Neural cell (in vitro differentiated cells): ENCODE measurements at regions not wholly inside any gene's neighbourhood (a gene's known extent, or its start where the extent isn't known, plus 50 kb on each side); places are given as distances from the start of the nearest gene placed in this dataset.

ENCODE experiments used
- H2AFZ ChIP-seq: fragments of 200-600, 300-800 bp; sonication (generic), shearing (Covaris generic); 2 replicates; pipeline ENCODE4 v1.6.0; 2014; ENCODE audit warnings: low read depth, mild to moderate bottlenecking, antibody characterized with exemption, low read length, moderate library complexity
- H3F3A ChIP-seq: fragments of 200-600 bp; shearing (Covaris generic); 2 replicates; pipeline ENCODE4 v1.6.1; 2016; ENCODE audit warnings: mild to moderate bottlenecking, moderate library complexity, mixed read lengths, antibody characterized with exemption, low read length; ENCODE audit not compliant: insufficient read depth, poor library complexity, severe bottlenecking
- H3K27ac ChIP-seq: fragments of 200-600, 300-800 bp; sonication (generic), shearing (Covaris generic); 2 replicates; pipeline ENCODE4 v1.5.1; 2014; ENCODE audit warnings: mild to moderate bottlenecking, low read length, moderate library complexity
- H3K27me3 ChIP-seq: fragments of 300-800, 200-600 bp; sonication (generic), shearing (Covaris generic); 2 replicates; pipeline ENCODE4 v1.6.0; 2014; ENCODE audit warnings: mild to moderate bottlenecking, low read depth, low read length, moderate library complexity; ENCODE audit not compliant: insufficient read depth
- H3K36me3 ChIP-seq: fragments of 300-800, 200-600 bp; sonication (generic), shearing (Covaris generic); 2 replicates; pipeline ENCODE4 v1.5.1; 2014; ENCODE audit warnings: mild to moderate bottlenecking, antibody characterized with exemption, low read length, moderate library complexity; ENCODE audit not compliant: insufficient read depth
- H3K4me2 ChIP-seq: fragments of 300-800, 200-600 bp; sonication (generic), shearing (Covaris generic); 2 replicates; pipeline ENCODE4 v1.6.0; 2014; ENCODE audit warnings: mild to moderate bottlenecking, low read length
- H3K4me3 ChIP-seq: fragments of 300-800, 200-600 bp; sonication (generic), shearing (Covaris generic); 2 replicates; pipeline ENCODE4 v1.5.1; 2014; ENCODE audit warnings: mild to moderate bottlenecking, low read length, moderate library complexity
- H3K79me2 ChIP-seq: fragments of 200-600 bp; shearing (Covaris generic); replicated peaks from 2 replicates; pipeline ENCODE4 v1.6.0; 2014; ENCODE audit warnings: mild to moderate bottlenecking, low read length, moderate library complexity; ENCODE audit not compliant: insufficient read depth
- H3K9ac ChIP-seq: fragments of 300-800, 200-600 bp; sonication (generic), shearing (Covaris generic); 2 replicates; pipeline ENCODE4 v1.6.1; 2016; ENCODE audit warnings: mild to moderate bottlenecking, low read length, mixed read lengths
- H3K9me2 ChIP-seq: fragments of 200-600 bp; shearing (Covaris generic); 2 replicates; pipeline ENCODE4 v1.6.1; 2016; ENCODE audit warnings: mild to moderate bottlenecking, low read length, mixed read lengths; ENCODE audit not compliant: insufficient read depth
- H3K9me3 ChIP-seq: fragments of 200-600, 300-800 bp; sonication (generic), shearing (Covaris generic); 2 replicates; pipeline ENCODE4 v1.6.1; 2016; ENCODE audit warnings: mild to moderate bottlenecking, mixed run types, low read length, moderate library complexity, mixed read lengths
- H4K20me1 ChIP-seq: fragments of 200-600 bp; shearing (Covaris generic); 2 replicates; pipeline ENCODE4 v1.6.1; 2016; ENCODE audit warnings: mild to moderate bottlenecking, mixed run types; ENCODE audit not compliant: insufficient read depth
- EP300 ChIP-seq: fragments of 450-650 bp; conservative IDR thresholded peaks from 2 replicates; pipeline ENCODE4 v1.6.1; 2014; ENCODE audit warnings: antibody characterized with exemption, mild to moderate bottlenecking, moderate library complexity; ENCODE audit not compliant: poor library complexity, severe bottlenecking
- EZH2 ChIP-seq: fragments of 200-600, 300-800 bp; shearing (Covaris generic), sonication (generic); IDR thresholded peaks from 2 replicates; pipeline ENCODE4 v1.6.1; 2014; ENCODE audit warnings: antibody characterized with exemption, low read length, borderline replicate concordance, mild to moderate bottlenecking; ENCODE audit not compliant: insufficient read depth, poor library complexity, severe bottlenecking
- MXI1 ChIP-seq: fragments of 450-650 bp; conservative IDR thresholded peaks from 2 replicates; pipeline ENCODE4 v1.6.1; 2014; ENCODE audit warnings: antibody characterized with exemption, mild to moderate bottlenecking; ENCODE audit not compliant: poor library complexity, severe bottlenecking
- POLR2AphosphoS5 ChIP-seq: IDR thresholded peaks from 2 replicates; pipeline ENCODE4 v1.6.1; 2012
- RAD21 ChIP-seq: fragments of 450-650 bp; conservative IDR thresholded peaks from 2 replicates; pipeline ENCODE4 v1.6.1; 2014; ENCODE audit warnings: antibody characterized with exemption, mild to moderate bottlenecking, moderate library complexity
- REST ChIP-seq: IDR thresholded peaks from 2 replicates; pipeline ENCODE4 v1.6.1; 2012; ENCODE audit warnings: borderline replicate concordance
- SMC3 ChIP-seq: fragments of 450-650 bp; conservative IDR thresholded peaks from 2 replicates; pipeline ENCODE4 v1.6.1; 2014; ENCODE audit warnings: antibody characterized with exemption, mild to moderate bottlenecking, moderate library complexity; ENCODE audit not compliant: poor library complexity
- TAF1 ChIP-seq: IDR thresholded peaks from 2 replicates; pipeline ENCODE4 v1.6.1; 2012; ENCODE audit warnings: low read depth
- TF ChIP-seq, protein P1 (sequence below): fragments of 450-650 bp; IDR thresholded peaks from 2 replicates; pipeline ENCODE4 v1.5.1; 2014; ENCODE audit warnings: antibody characterized with exemption, mild to moderate bottlenecking, moderate library complexity; ENCODE audit not compliant: poor library complexity, severe bottlenecking

GRCh38 chr9:109549386-109549785, 51.3 kb upstream of the PTPN3 start:
- Histone ChIP-seq H3K4me3 (no peak overlapping the region), H3K9ac (no peak overlapping the region), H3K27ac (no peak overlapping the region), H3K9me3 (no peaks in the 10 kb centered on the region), H3K27me3 (no peaks in the 10 kb centered on the region), H4K20me1 (no peaks in the 10 kb centered on the region), H3K79me2 (no peaks in the 10 kb centered on the region), H2AFZ (no peak overlapping the region), H3F3A (no peaks in the 10 kb centered on the region), H3K4me2 (no peak overlapping the region), H3K36me3 (no peaks in the 10 kb centered on the region), H3K9me2 (no peaks in the 10 kb centered on the region)
- TF ChIP-seq POLR2AphosphoS5 (no peak), RAD21 (no peak)

- Histone ChIP-seq H3F3A (no peaks in the 10 kb centered on the region), H2AFZ (no peak overlapping the region), H4K20me1 (no peaks in the 10 kb centered on the region), H3K4me2 (no peak overlapping the region), H3K9me2 (no peaks in the 10 kb centered on the region), H3K9me3 (no peaks in the 10 kb centered on the region), H3K36me3 (no peaks in the 10 kb centered on the region), H3K9ac (no peak overlapping the region), H3K79me2 (no peaks in the 10 kb centered on the region), H3K4me3 (no peak overlapping the region), H3K27me3 (no peaks in the 10 kb centered on the region), H3K27ac (no peak overlapping the region)
- TF ChIP-seq EP300 (no peak), MXI1 (no peak), TAF1 (no peak), SMC3 (no peak)
Measured at GRCh38 chr9:109551651-109552050, 53.5 kb upstream of the PTPN3 start.

- no peak overlapping the region for H3K27ac ChIP-seq
- no peaks in the 10 kb centered on the region for H3K9me2 ChIP-seq
- H3K9me3 ChIP-seq: no peaks in the 10 kb centered on the region
- H3K27me3 ChIP-seq: no peaks in the 10 kb centered on the region
- H3K9ac ChIP-seq: no peak overlapping the region
- H2AFZ ChIP-seq: no peak overlapping the region
- H3K36me3 ChIP-seq: no peaks in the 10 kb centered on the region
- no peaks in the 10 kb centered on the region for H3K79me2 ChIP-seq
- H4K20me1 ChIP-seq: no peaks in the 10 kb centered on the region
- no peak overlapping the region for H3K4me3 ChIP-seq
- TF ChIP-seq TAF1 (no peak), EP300 (no peak), MXI1 (no peak), RAD21 (no peak)
- H3F3A ChIP-seq: no peaks in the 10 kb centered on the region
- no peak overlapping the region for H3K4me2 ChIP-seq
Measured at GRCh38 chr9:109555215-109555614, 57.1 kb upstream of the PTPN3 start.

GRCh38 chr9:109556061-109556460, 58.0 kb upstream of the PTPN3 start:
- no peak overlapping the region for H3K9ac ChIP-seq
- H3K4me2 ChIP-seq: no peak overlapping the region
- H3K79me2 ChIP-seq: no peaks in the 10 kb centered on the region

More at GRCh38 chr9:109556061-109556460, 58.0 kb upstream of the PTPN3 start:
- H3K27me3 ChIP-seq: no peaks in the 10 kb centered on the region
- no peaks in the 10 kb centered on the region for H3K36me3 ChIP-seq
- H3K9me2 ChIP-seq: no peaks in the 10 kb centered on the region
- no peaks in the 10 kb centered on the region for H4K20me1 ChIP-seq
- H3F3A ChIP-seq: no peaks in the 10 kb centered on the region
- H3K4me3 ChIP-seq: no peak overlapping the region
- no peak overlapping the region for H3K27ac ChIP-seq
- TF ChIP-seq EZH2 (no peak), TAF1 (no peak), POLR2AphosphoS5 (no peak), REST (no peak), RAD21 (no peak)
- TF ChIP-seq, protein P1, sequence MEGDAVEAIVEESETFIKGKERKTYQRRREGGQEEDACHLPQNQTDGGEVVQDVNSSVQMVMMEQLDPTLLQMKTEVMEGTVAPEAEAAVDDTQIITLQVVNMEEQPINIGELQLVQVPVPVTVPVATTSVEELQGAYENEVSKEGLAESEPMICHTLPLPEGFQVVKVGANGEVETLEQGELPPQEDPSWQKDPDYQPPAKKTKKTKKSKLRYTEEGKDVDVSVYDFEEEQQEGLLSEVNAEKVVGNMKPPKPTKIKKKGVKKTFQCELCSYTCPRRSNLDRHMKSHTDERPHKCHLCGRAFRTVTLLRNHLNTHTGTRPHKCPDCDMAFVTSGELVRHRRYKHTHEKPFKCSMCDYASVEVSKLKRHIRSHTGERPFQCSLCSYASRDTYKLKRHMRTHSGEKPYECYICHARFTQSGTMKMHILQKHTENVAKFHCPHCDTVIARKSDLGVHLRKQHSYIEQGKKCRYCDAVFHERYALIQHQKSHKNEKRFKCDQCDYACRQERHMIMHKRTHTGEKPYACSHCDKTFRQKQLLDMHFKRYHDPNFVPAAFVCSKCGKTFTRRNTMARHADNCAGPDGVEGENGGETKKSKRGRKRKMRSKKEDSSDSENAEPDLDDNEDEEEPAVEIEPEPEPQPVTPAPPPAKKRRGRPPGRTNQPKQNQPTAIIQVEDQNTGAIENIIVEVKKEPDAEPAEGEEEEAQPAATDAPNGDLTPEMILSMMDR: no peak
- no peaks in the 10 kb centered on the region for H3K9me3 ChIP-seq
- H2AFZ ChIP-seq: no peak overlapping the region
